ENCODE measurements at regions not wholly inside any gene's neighbourhood (a gene's known extent, or its start where the extent isn't known, plus 50 kb on each side); places are given as distances from the start of the nearest gene placed in this dataset.

DNA sequence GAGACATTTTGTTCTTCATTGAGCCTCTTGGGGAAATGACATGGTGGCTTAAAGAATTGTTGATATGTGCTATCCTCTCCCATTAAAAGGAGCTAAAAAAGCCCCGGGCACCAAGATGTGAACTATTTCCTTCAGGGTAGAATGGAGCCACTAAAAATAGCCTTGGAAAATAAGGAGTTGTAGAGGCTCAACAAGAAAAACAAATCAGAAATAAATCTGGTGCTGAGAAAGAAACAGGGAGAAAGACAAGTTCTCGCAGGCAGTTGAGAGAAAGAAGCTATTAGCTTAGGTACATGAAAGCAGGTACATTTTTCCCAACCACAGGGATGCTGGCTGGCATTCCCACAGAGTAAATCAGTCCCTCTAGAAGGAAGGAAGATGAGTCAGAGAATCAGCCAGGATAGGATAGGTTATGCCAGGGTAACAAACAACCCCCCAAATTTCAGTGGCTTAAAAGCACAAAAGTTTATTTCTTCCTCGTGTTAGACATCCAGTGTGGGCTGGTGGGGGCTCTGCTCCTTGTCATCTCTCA, 134.6 kb upstream of the ADRA1B start:
- peaks cover 4% of the 10 kb centered on the region for H3K9me3 Mint-ChIP-seq
- H3K36me3 Mint-ChIP-seq (ENCODE audit: low read depth) = no peaks in the 10 kb centered on the region
- H3K4me3 Mint-ChIP-seq = no peak overlapping the region
- peaks cover 9% of the 10 kb centered on the region for H3K27me3 Mint-ChIP-seq (ENCODE audit: low read depth)
- no peak overlapping the region for H3K27ac Mint-ChIP-seq
- H3K4me1 Mint-ChIP-seq (ENCODE audit: low read depth) = peaks cover 11% of the 10 kb centered on the region
- DNase-seq (ENCODE audit: low spot score) = no peak

DNA sequence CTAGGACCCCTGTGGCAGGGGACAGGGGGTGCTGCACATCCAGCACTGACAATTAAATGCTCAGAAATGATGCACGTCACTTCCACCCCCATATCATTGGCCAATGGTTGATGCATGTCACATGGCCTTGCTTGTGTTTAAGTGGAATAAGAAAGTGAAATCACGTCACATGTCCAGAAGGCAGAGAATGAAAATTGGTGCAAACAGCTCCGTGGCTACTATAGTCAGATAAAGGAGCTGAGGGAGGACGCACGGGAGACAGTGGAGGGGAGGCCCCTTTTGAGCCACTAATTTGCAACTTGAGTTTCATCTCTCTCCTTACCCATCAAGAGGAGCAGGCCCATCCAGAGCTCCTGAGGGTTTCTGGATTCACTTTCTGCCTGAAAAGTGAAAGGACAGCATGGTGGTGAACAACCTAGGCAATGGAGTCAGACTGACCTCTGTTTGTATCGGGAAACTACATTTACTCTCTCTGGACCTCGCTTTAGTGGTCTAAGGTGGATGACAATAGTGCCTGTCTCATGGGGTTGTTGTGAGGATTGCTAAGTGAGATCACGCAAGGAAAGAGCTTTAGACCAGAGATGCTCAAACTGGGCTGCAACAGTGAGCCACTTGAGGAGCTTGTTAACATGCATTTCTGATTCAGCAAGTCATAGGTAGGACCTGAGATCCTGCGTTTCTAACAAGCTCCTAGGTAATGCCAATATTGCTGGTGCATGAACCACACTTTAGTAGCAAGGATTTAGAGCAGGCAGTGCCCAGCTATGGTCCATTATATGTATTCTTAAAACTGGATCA, 133.9 kb upstream of the ADRA1B start:
- Mint-ChIP-seq H3K27ac (no peak overlapping the region), H3K4me1 (ENCODE audit: low read depth) (peaks cover 11% of the 10 kb centered on the region), H3K27me3 (ENCODE audit: low read depth) (peaks cover 12% of the 10 kb centered on the region), H3K9me3 (peaks cover 4% of the 10 kb centered on the region), H3K36me3 (ENCODE audit: low read depth) (no peaks in the 10 kb centered on the region), H3K4me3 (no peak overlapping the region)
- no peak for DNase-seq (ENCODE audit: low spot score)

GRCh38 chr5:159782995-159783300, 133.3 kb upstream of the ADRA1B start:
- Mint-ChIP-seq H3K36me3 (ENCODE audit: low read depth) (no peaks in the 10 kb centered on the region), H3K27me3 (ENCODE audit: low read depth) (peaks cover 12% of the 10 kb centered on the region), H3K4me1 (ENCODE audit: low read depth) (peaks cover 11% of the 10 kb centered on the region), H3K9me3 (peaks cover 4% of the 10 kb centered on the region), H3K27ac (no peak overlapping the region), H3K4me3 (no peak overlapping the region)
- no peak for DNase-seq (ENCODE audit: low spot score)

DNA sequence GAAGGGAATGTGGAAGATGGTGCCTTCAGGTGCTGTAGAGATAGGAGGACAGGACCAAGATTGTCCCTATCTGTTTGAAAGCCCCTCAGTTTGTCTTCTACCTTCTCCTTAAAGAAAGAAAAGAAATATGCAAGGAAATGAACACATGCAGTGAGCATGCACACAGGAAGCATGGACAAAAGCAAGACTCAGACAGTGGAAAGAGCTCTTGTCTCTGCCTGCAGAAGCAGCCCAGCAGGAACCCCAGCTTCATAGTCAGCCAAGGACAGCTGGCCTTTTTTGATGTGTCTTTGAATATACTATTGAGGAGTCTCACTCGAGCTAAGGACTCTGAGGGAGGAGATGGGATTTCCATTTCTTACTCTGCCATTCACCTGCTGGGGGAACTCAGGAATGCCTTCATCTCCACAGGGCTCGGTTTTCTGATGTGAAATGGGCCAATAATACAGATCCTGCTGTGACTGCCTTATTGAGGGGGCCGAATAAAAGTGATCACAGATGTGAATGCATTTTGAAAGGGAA, 132.5 kb upstream of the ADRA1B start:
- Mint-ChIP-seq H3K36me3 (ENCODE audit: low read depth) (no peaks in the 10 kb centered on the region), H3K27me3 (ENCODE audit: low read depth) (peaks cover 12% of the 10 kb centered on the region)
- DNase-seq (ENCODE audit: low spot score) = no peak

DNA sequence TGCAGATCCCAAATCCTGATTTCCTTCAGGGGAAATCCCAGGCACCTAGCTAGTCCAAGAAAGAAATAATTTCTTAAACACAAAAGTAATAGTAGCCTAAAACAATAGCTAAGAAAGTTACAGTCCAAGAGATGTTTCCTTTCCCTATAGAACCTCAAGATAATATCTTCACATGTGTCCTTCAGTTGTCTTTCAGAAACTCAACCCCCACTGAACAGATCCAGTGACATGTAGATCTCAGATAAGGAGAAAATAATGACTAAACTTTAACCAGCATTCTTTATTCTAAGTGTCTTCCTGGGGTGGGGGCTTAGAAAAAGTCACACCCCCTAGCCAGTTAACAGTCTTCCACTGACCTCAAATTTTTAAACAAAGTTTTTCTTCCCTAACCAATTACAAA, 131.3 kb upstream of the ADRA1B start:
- DNase-seq (ENCODE audit: low spot score) = no peak
- Mint-ChIP-seq H3K4me1 (ENCODE audit: low read depth) (peaks cover 11% of the 10 kb centered on the region), H3K27me3 (ENCODE audit: low read depth) (peaks cover 12% of the 10 kb centered on the region), H3K36me3 (ENCODE audit: low read depth) (no peaks in the 10 kb centered on the region), H3K4me3 (no peak overlapping the region), H3K27ac (no peak overlapping the region), H3K9me3 (no peaks in the 10 kb centered on the region)

More for the DNA sequence above, 132.5 kb upstream of the ADRA1B start:
- H3K9me3 Mint-ChIP-seq = no peaks in the 10 kb centered on the region
- H3K27ac Mint-ChIP-seq = no peak overlapping the region
- no peak overlapping the region for H3K4me3 Mint-ChIP-seq
- peaks cover 11% of the 10 kb centered on the region for H3K4me1 Mint-ChIP-seq (ENCODE audit: low read depth)

DNA sequence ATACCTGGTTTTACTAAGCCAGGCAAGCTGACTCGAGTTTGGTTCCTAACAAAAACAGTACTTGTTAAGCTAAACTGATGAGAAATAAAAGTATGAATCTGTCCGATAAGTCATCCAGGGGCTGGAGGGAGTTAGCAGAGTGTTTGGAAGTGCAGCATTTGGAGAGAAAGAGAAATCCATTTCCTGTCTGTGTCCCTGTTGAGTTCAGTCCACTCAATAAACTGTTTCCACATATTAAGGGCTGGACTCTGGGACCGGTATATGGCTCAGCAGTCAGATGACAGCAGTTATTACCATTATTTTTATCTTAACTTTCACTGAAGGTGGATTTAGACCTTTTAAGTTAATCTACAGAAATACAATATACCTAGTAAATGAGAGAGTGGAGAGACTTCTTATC, 130.6 kb upstream of the ADRA1B start:
- Mint-ChIP-seq H3K4me1 (ENCODE audit: low read depth) (peaks cover 11% of the 10 kb centered on the region), H3K4me3 (no peak overlapping the region), H3K36me3 (ENCODE audit: low read depth) (no peaks in the 10 kb centered on the region), H3K9me3 (no peaks in the 10 kb centered on the region), H3K27ac (no peak overlapping the region), H3K27me3 (ENCODE audit: low read depth) (peaks cover 12% of the 10 kb centered on the region)
- no peak for DNase-seq (ENCODE audit: low spot score)

DNA sequence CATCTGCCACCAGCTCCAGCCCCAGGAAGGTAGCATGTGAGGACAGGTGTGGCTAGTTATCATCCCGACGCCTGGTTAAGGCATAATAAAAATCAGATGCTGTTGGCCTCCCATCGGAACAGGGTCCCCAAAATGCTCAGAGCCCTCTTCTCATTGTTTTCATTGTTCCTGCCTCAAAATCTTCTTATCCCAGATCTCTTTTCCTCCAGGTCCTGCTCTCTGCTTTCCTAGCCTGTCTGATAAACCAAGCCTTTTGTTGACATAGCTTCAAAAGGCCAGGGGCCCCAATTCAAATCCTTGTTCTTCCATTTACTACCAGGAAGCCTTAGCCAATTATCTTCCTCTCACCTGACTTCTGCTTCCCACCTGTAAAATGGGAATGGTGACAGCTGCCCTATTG, 130.1 kb upstream of the ADRA1B start:
- H3K36me3 Mint-ChIP-seq (ENCODE audit: low read depth) = no peaks in the 10 kb centered on the region
- no peak for DNase-seq (ENCODE audit: low spot score)
- H3K4me3 Mint-ChIP-seq = no peak overlapping the region
- no peak overlapping the region for H3K27ac Mint-ChIP-seq
- H3K27me3 Mint-ChIP-seq (ENCODE audit: low read depth) = peaks cover 12% of the 10 kb centered on the region
- H3K4me1 Mint-ChIP-seq (ENCODE audit: low read depth) = peaks cover 11% of the 10 kb centered on the region
- H3K9me3 Mint-ChIP-seq = no peaks in the 10 kb centered on the region

GRCh38 chr5:159786901-159787691, 129.2 kb upstream of the ADRA1B start:
- no peak overlapping the region for H3K4me3 Mint-ChIP-seq
- H3K9me3 Mint-ChIP-seq = no peaks in the 10 kb centered on the region
- H3K36me3 Mint-ChIP-seq (ENCODE audit: low read depth) = no peaks in the 10 kb centered on the region
- peaks cover 11% of the 10 kb centered on the region for H3K4me1 Mint-ChIP-seq (ENCODE audit: low read depth)
- no peak for DNase-seq (ENCODE audit: low spot score)
- peaks cover 12% of the 10 kb centered on the region for H3K27me3 Mint-ChIP-seq (ENCODE audit: low read depth)
- no peak overlapping the region for H3K27ac Mint-ChIP-seq

DNA sequence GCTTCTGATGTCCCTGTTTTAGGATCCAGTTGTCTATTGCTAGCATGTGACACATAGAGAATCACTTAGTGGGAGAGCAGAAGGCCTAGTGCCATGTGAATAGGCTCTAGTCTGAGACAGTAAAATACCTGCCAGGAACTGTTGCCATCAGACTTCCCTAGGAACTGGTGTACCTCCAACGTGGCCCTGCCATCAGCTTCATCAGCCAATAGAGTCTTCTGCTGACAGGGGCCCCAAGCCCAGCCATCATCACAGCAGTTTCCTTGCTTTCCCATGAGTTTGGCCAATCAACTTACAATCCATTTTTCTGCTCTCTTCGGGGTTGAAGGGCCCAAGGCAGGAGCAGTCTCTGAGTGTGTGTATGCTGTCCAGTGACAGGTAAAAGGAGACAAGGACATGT, 128.4 kb upstream of the ADRA1B start:
- H3K27ac Mint-ChIP-seq = no peak overlapping the region

GRCh38 chr5:159788835-159789331, 127.4 kb upstream of the ADRA1B start:
- no peak for DNase-seq (ENCODE audit: low spot score)
- H3K4me3 Mint-ChIP-seq = no peak overlapping the region
- H3K4me1 Mint-ChIP-seq (ENCODE audit: low read depth) = peaks cover 8% of the 10 kb centered on the region
- H3K27me3 Mint-ChIP-seq (ENCODE audit: low read depth) = peaks cover 9% of the 10 kb centered on the region
- H3K36me3 Mint-ChIP-seq (ENCODE audit: low read depth) = no peaks in the 10 kb centered on the region
- H3K27ac Mint-ChIP-seq = no peak overlapping the region
- no peaks in the 10 kb centered on the region for H3K9me3 Mint-ChIP-seq

More for the DNA sequence above, 128.4 kb upstream of the ADRA1B start:
- Mint-ChIP-seq H3K4me3 (no peak overlapping the region), H3K36me3 (ENCODE audit: low read depth) (no peaks in the 10 kb centered on the region), H3K27me3 (ENCODE audit: low read depth) (peaks cover 12% of the 10 kb centered on the region), H3K9me3 (no peaks in the 10 kb centered on the region), H3K4me1 (ENCODE audit: low read depth) (peaks cover 11% of the 10 kb centered on the region)
- DNase-seq (ENCODE audit: low spot score) = no peak

- DNase-seq (ENCODE audit: low spot score) = no peak
- no peak overlapping the region for H3K4me3 Mint-ChIP-seq
- H3K9me3 Mint-ChIP-seq = no peaks in the 10 kb centered on the region
- no peak overlapping the region for H3K27ac Mint-ChIP-seq
- no peaks in the 10 kb centered on the region for H3K36me3 Mint-ChIP-seq (ENCODE audit: low read depth)
- H3K4me1 Mint-ChIP-seq (ENCODE audit: low read depth) = no peaks in the 10 kb centered on the region
- no peaks in the 10 kb centered on the region for H3K27me3 Mint-ChIP-seq (ENCODE audit: low read depth)
Observed at GRCh38 chr5:159792180-159792579, 124.1 kb upstream of the ADRA1B start.

DNA sequence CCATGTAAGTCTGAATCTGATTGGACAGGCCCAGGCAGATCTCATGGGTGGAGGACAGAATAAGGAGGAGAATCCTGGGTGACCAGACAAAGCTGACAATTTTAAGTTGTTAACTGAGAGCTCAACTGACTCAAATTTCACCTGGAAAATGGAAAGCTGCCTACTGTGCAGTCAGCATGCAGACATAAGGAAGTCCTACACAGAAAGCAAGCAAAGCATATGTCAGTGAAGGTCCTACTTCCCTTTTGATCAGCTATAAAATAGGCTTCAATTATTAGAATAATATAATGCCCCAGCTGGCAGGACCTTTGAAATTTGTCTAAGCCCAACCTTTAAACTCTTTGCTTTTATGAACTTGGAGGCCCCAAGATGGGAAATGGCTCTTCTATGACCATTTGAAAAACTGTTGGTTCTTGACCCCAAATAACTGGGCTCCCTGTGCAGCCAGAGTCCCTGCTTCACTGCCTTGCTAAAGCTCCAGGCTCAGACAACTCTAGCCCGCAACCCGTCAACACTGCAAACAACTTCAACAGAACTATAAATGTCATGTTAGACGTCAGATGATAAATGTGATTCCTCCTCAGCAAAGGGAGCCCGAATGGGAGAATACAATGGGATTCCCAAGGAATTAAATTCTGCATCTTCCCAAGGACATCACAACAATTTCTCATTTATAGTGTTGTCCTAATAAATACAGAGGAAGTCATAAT, 118.9 kb upstream of the ADRA1B start:
- Mint-ChIP-seq H3K4me3 (no peak overlapping the region), H3K4me1 (ENCODE audit: low read depth) (peaks cover 3% of the 10 kb centered on the region), H3K36me3 (ENCODE audit: low read depth) (no peaks in the 10 kb centered on the region), H3K27me3 (ENCODE audit: low read depth) (peaks cover 9% of the 10 kb centered on the region), H3K9me3 (no peaks in the 10 kb centered on the region), H3K27ac (no peak overlapping the region)
- DNase-seq (ENCODE audit: low spot score) = no peak

DNA sequence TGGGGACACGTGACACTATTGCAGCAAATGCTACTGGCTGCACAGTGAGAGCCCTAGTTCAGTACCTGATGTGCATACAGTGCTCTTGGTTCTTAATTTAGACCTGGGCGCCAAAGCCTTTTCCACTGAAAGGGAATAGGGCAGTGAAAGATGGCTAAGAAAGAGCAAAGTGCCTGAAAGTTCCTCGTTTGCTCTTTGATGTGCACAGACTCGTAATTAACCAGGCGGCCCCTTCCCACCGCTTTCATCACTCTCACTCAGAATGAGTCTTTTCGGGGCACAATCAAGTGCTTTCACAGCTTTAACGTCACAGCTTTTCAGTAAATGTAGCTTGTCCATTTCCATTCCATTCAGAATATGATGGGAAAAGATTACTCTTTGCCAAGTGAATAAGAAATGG, 116.6 kb upstream of the ADRA1B start:
- Mint-ChIP-seq H3K27ac (no peak overlapping the region), H3K4me1 (ENCODE audit: low read depth) (peaks cover 3% of the 10 kb centered on the region), H3K27me3 (ENCODE audit: low read depth) (peaks cover 14% of the 10 kb centered on the region), H3K4me3 (no peak overlapping the region), H3K36me3 (ENCODE audit: low read depth) (no peaks in the 10 kb centered on the region), H3K9me3 (no peaks in the 10 kb centered on the region)
- no peak for DNase-seq (ENCODE audit: low spot score)
